GM12892 (cell line): ENCODE measurements at regions not wholly inside any gene's neighbourhood (a gene's known extent, or its start where the extent isn't known, plus 50 kb on each side); places are given as distances from the start of the nearest gene placed in this dataset.

Experiments
- DNase-seq: peaks from one replicate; pipeline ENCODE4 v3.0.0; 2011; ENCODE audit not compliant: insufficient read length
- FAIRE-seq: peaks from 2 replicates; lab custom pipeline; 2011; peaks lifted over from hg19 to GRCh38; lab: Jason Lieb, UNC
- POLR2A ChIP-seq: IDR thresholded peaks from 2 replicates; pipeline ENCODE4 v1.6.1; 2011; ENCODE audit warnings: low read depth, low read length, control low read depth
- POLR2AphosphoS5 ChIP-seq: IDR thresholded peaks from 2 replicates; pipeline ENCODE4 v1.6.1; 2011; ENCODE audit warnings: low read depth, low read length, control low read depth
- TAF1 ChIP-seq: IDR thresholded peaks from 2 replicates; pipeline ENCODE4 v1.6.1; 2011; ENCODE audit warnings: low read depth, mild to moderate bottlenecking, control low read depth, low read length, borderline replicate concordance

DNA sequence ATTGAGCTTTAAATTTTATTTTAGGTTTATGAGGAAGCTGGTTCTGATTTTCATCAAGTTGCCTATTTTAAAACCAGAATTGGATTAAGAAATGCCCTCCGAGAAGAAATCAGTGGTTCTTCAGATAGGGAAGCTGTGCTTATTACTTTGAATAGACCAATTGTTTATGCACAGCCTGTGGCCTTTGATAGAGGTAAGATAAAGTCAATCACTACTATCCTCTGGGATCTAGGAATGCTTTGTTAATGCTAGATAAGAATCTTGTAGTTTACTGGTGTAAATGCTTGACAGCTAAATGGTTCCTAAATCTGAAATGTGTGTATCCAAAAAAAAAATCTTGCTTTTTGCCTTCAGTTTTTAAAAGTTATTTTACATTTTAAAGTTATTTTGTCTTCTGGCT, 73.0 kb upstream of the ADAD1 start:
- DNase-seq: no peak
- FAIRE-seq: no peak
- TF ChIP-seq TAF1 (no peak), POLR2A (no peak), POLR2AphosphoS5 (no peak)

DNA sequence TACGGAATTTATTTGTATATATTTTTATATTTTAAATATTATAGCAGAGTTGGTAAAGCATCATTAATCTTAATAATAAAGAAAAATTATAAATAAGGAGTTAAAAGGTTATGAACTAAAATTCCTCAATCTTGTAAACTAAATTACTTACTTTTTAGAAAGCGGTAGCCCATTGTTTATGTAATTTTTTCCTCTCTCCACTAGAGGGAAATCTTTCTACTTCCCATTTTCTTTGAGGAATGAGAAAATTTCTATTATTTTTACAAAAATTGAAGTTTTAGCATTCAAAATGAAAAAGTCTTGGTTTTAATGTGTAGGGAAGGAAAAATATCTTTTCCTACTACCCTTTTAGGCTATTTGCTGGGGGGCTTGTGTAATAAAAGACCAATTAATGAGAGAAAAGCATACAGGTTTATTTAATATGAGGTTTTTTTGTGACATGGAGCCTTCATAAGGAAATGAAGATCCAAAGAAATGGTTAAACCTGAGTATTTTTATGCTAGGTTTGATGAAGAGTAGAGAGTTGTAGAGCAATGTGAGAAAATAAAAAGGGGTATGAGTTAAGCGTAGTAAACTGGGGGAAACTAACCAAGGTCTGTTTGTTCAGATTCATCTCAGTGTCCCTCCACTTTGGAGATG, 68.7 kb upstream of the ADAD1 start:
- no peak for TF ChIP-seq POLR2A
- no peak for TF ChIP-seq POLR2AphosphoS5
- no peak for TF ChIP-seq TAF1
- FAIRE-seq: no peak
- no peak for DNase-seq

DNA sequence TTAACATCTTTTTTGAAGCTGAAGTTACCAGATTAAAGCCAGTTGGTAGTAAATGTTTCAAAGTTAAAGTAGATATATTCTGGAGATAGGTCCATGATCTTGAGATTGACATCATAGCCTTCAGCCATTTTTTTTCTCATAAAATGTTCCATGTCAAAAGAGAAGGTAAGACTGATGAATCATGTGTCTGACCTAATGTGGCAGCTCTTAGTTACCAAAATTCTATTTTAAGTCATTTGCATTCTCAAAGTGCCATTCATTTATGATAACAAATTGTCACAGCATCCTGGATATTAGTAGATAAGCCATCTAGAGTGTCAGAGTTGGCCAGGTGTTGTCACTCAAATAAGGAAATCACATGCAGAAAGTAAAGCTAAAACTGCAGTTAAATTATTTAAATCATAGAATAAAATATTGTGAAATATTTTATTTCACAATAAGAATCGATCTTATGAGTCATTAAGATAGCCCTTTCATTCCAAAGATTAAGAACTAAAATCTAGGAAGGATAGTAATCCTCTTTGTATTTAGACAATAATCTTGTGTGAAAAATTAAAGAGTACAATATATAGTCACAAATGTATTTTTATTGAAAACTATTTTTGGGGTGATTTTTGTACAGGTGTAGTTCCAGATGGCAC, 65.7 kb upstream of the ADAD1 start:
- DNase-seq: no peak
- no peak for FAIRE-seq
- TF ChIP-seq POLR2AphosphoS5: no peak
- TF ChIP-seq TAF1: no peak
- TF ChIP-seq POLR2A: no peak

DNA sequence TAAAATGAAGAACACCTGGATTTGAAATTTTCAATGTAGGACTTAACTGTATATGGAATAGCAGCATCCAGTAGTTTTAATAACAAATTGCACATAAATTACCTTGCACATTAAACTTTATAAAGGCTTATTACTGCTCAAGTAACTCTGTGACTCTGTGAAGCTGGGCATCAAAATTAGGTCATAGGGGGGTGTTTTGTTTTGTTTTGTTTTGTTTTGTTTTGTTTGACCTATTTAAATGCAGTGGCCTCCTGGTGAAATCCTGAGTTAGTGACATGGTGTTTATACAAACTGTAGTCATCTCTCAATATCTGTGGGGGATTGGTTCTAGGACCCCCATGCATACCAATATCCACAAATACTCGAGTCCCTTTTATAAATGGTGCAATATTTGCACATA, 51.9 kb upstream of the ADAD1 start:
- FAIRE-seq: no peak
- no peak for TF ChIP-seq POLR2AphosphoS5
- TF ChIP-seq TAF1: no peak
- TF ChIP-seq POLR2A: no peak

DNA sequence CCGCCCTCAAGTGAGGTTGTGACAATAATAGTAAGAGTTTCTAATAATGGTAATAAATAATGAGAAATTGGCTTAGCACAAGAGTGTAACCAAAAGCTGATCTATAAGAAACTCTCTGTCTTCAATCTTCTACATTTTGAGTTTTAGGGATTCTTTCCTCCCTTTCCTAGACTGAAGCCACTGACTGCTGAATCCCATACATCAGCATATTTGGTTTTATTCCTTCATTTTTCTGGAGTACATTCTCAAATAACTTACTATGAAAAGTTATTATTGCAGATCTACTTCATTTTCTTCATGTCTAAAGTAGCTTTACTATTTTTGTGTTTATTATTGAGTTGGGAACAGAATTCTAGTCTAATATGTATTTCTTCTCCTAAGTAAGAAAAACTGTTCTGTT, 49.9 kb upstream of the ADAD1 start:
- FAIRE-seq (no peak), DNase-seq (no peak)
- TF ChIP-seq TAF1: no peak
- no peak for TF ChIP-seq POLR2A
- no peak for TF ChIP-seq POLR2AphosphoS5

More for the DNA sequence above, 51.9 kb upstream of the ADAD1 start:
- no peak for DNase-seq
